Naive thymus-derived CD4-positive, alpha-beta T cell (primary cell): ENCODE measurements at regions not wholly inside any gene's neighbourhood (a gene's known extent, or its start where the extent isn't known, plus 50 kb on each side); places are given as distances from the start of the nearest gene placed in this dataset.

Experiments used
- ATAC-seq: fragments of 150-1000 bp; cut with Tn5 transposase; 2 replicates; pipeline ENCODE4 v1.10.0; 2021; ENCODE audit warnings: mild to moderate bottlenecking, moderate library complexity
- CTCF ChIA-PET: fragments of 350-600 bp; sonication (Branson Sonifier 250); formaldehyde crosslinking; loops from one replicate; lab custom pipeline; 2021; ENCODE audit warnings: antibody characterized with exemption; lab: Charles Lee
- POLR2A ChIA-PET: fragments of 350-600 bp; sonication (Branson Sonifier 250); formaldehyde crosslinking; loops from one replicate; lab custom pipeline; 2021; ENCODE audit warnings: antibody characterized with exemption, inconsistent platforms; lab: Charles Lee
- DNase-seq, 9 donors: peaks; one replicate each; pipeline versions ENCODE4 v3.0.0 to v3.0.0-alpha.2; 2020 to 2022; ENCODE audit warnings: mixed read lengths in 1 of 9
- H3K27ac ChIP-seq: one replicate; pipeline ENCODE4 v1.7.0; 2013; ENCODE audit warnings: mild to moderate bottlenecking, low read depth, low read length, moderate library complexity
- H3K27me3 ChIP-seq, 2 donors: one replicate each; pipeline ENCODE4 v1.7.0; 2013; ENCODE audit warnings: low read length in 2 of 2, mild to moderate bottlenecking in 2 of 2, moderate library complexity in 2 of 2; ENCODE audit not compliant: control insufficient read depth in 2 of 2, insufficient read depth in 2 of 2
- H3K36me3 ChIP-seq, 3 experiments: 1 replicate in 2 of 3; 2 replicates in 1 of 3; pipeline ENCODE4 v1.7.0; 2013; ENCODE audit warnings: low read length in 3 of 3, mild to moderate bottlenecking in 3 of 3, moderate library complexity in 1 of 3; ENCODE audit not compliant: insufficient read depth in 3 of 3, control insufficient read depth in 2 of 3
- H3K4me1 ChIP-seq, 2 donors: one replicate each; pipeline ENCODE4 v1.7.0; 2013; ENCODE audit warnings: low read length in 2 of 2, mild to moderate bottlenecking in 2 of 2, moderate library complexity in 1 of 2; ENCODE audit not compliant: control insufficient read depth in 2 of 2, insufficient read depth in 2 of 2
- H3K4me3 ChIP-seq: 2 replicates; pipeline ENCODE4 v1.7.0; 2013; ENCODE audit warnings: mild to moderate bottlenecking, low read length
- H3K9me3 ChIP-seq, 3 experiments: 1 replicate in 2 of 3; 2 replicates in 1 of 3; pipeline ENCODE4 v1.7.0; 2013; ENCODE audit warnings: low read length in 3 of 3; ENCODE audit not compliant: control insufficient read depth in 2 of 3
- H3K27ac Mint-ChIP-seq, 9 donors: one replicate each; pipeline ENCODE4 v1.8.0; 2020 to 2022; ENCODE audit warnings: mixed read lengths in 9 of 9, mild to moderate bottlenecking in 8 of 9, moderate library complexity in 5 of 9, inconsistent platforms in 2 of 9
- H3K27me3 Mint-ChIP-seq, 5 donors: one replicate each; pipeline ENCODE4 v1.8.0; 2021 to 2022; ENCODE audit warnings: mixed read lengths in 5 of 5, mild to moderate bottlenecking in 1 of 5
- H3K36me3 Mint-ChIP-seq, 5 donors: one replicate each; pipeline ENCODE4 v1.8.0; 2020 to 2022; ENCODE audit warnings: mixed read lengths in 5 of 5, mild to moderate bottlenecking in 3 of 5, inconsistent platforms in 1 of 5
- H3K4me1 Mint-ChIP-seq, 7 donors: one replicate each; pipeline ENCODE4 v1.8.0; 2020 to 2022; ENCODE audit warnings: mixed read lengths in 7 of 7, mild to moderate bottlenecking in 3 of 7, inconsistent platforms in 1 of 7
- H3K4me3 Mint-ChIP-seq, 10 donors: one replicate each; pipeline ENCODE4 v1.8.0; 2020 to 2022; ENCODE audit warnings: mild to moderate bottlenecking in 10 of 10, mixed read lengths in 10 of 10, moderate library complexity in 6 of 10, inconsistent platforms in 2 of 10
- H3K9me3 Mint-ChIP-seq, 11 donors: one replicate each; pipeline ENCODE4 v1.8.0; 2020 to 2022; ENCODE audit warnings: mixed read lengths in 11 of 11, mild to moderate bottlenecking in 4 of 11, inconsistent platforms in 1 of 11, moderate library complexity in 1 of 11
- intact Hi-C, 2 donors: fragments of 100-400 bp; cut with micrococcal nuclease; formaldehyde crosslinking; loops; one replicate each; pipeline ENCODE4 v1.15.1; 2023

DNA sequence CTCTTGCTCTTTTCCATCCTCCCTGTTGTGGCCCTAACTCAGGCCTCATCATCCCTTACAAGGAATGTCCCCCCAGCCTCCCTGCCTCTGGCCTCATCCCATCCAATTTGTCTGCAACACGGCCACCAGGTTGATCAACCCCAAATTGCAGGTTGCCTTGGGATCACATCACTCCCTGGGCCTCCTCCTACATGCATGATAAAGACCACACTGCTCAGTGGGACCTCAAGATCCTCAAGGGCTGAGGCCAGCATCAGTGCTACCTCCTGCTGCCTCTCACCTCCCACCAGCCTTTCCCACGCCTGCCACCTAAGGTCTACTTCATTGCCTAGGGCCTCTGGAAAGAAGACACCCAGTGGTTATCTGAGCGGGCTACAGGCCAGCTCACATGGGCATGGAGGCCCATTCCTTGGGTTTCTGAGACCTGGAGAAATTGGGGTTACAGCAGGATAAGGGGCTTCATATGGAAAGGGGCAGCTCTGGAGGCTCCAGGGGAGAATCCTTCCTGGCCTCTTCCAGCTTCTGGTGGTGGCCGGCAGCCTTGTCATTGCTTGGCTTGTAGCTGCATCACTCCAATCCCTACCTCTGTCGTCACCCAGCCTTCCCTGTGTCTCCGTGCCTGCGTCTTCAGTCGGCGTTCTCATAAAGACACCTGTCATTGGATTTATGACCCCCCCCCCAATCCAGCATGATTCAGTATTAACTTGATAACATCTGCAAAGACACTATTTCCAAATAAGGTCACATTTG, 60.5 kb downstream of the KLHDC7A start:
- Mint-ChIP-seq H3K36me3 (peaks cover 0 to 6% (median 0%) of the 10 kb centered on the region in 5 donors), H3K4me3 (no peak overlapping the region), H3K9me3 (peaks cover 0 to 12% (median 4%) of the 10 kb centered on the region in 11 donors), H3K4me1 (no peaks in the 10 kb centered on the region), H3K27ac (no peak overlapping the region), H3K27me3 (peaks cover 17 to 84% (median 49%) of the 10 kb centered on the region in 5 donors)
- ChIA-PET POLR2A (no interaction called here), CTCF (no interaction called here)
- no peak overlapping the region for H3K27ac ChIP-seq
- no peaks in the 10 kb centered on the region for H3K4me1 ChIP-seq
- ATAC-seq = no peak
- H3K36me3 ChIP-seq = no peaks in the 10 kb centered on the region
- intact Hi-C loops = no loop called here
- DNase-seq = no peak
- no peaks in the 10 kb centered on the region for H3K9me3 ChIP-seq
- H3K4me3 ChIP-seq = no peak overlapping the region
- H3K27me3 ChIP-seq = peaks cover 0 to 4% of the 10 kb centered on the region in 2 donors

GRCh38 chr1:18542351-18542750, 61.6 kb downstream of the KLHDC7A start:
- Mint-ChIP-seq H3K27me3 (peaks cover 20 to 84% (median 51%) of the 10 kb centered on the region in 5 donors), H3K9me3 (peaks cover 0 to 12% (median 4%) of the 10 kb centered on the region in 11 donors), H3K4me3 (no peak overlapping the region), H3K4me1 (no peaks in the 10 kb centered on the region), H3K27ac (no peak overlapping the region), H3K36me3 (peaks cover 0 to 6% (median 0%) of the 10 kb centered on the region in 5 donors)
- no peaks in the 10 kb centered on the region for H3K4me1 ChIP-seq
- DNase-seq (no peak), ATAC-seq (no peak)
- ChIA-PET POLR2A (no interaction called here), CTCF (no interaction called here)
- no peaks in the 10 kb centered on the region for H3K9me3 ChIP-seq
- H3K27me3 ChIP-seq = peaks cover 0 to 4% of the 10 kb centered on the region in 2 donors
- no peak overlapping the region for H3K4me3 ChIP-seq
- intact Hi-C loops = no loop called here
- H3K27ac ChIP-seq = no peak overlapping the region
- no peaks in the 10 kb centered on the region for H3K36me3 ChIP-seq

GRCh38 chr1:18546026-18546425, 65.3 kb downstream of the KLHDC7A start:
- ChIA-PET POLR2A (no interaction called here), CTCF (no interaction called here)
- Mint-ChIP-seq H3K27me3 (peaks cover 23 to 75% (median 48%) of the 10 kb centered on the region in 5 donors), H3K9me3 (peaks cover 0 to 12% (median 4%) of the 10 kb centered on the region in 11 donors), H3K36me3 (peaks cover 0 to 6% (median 0%) of the 10 kb centered on the region in 5 donors), H3K4me1 (no peaks in the 10 kb centered on the region), H3K4me3 (no peak overlapping the region), H3K27ac (no peak overlapping the region)
- Histone ChIP-seq H3K27me3 (peaks cover 0 to 4% of the 10 kb centered on the region in 2 donors), H3K27ac (no peak overlapping the region), H3K4me1 (no peaks in the 10 kb centered on the region), H3K36me3 (no peaks in the 10 kb centered on the region), H3K9me3 (no peaks in the 10 kb centered on the region), H3K4me3 (no peak overlapping the region)
- DNase-seq = no peak
- ATAC-seq = no peak
- intact Hi-C loops = no loop called here

DNA sequence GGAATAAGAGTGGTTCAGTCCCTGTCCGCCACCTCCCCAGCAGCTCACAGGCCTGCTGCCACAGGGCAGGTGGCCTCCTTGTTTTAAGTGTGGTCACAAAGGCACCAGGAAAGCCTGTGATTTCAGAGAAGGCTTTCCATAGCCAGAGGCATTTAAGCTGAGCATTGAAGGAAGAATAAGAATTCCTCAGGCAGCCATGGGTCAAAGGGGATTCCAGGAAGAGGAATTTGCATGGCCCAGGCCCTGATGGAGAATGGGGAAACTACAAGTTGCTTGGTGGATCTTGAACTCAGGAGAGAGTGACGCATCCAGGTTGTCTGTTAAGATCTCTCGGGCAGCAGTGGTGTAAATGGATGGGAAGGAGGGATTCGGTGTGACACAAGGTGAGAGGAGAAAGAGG, 66.7 kb downstream of the KLHDC7A start:
- Histone ChIP-seq H3K4me3 (no peak overlapping the region), H3K27me3 (no peaks in the 10 kb centered on the region), H3K4me1 (no peaks in the 10 kb centered on the region), H3K9me3 (no peaks in the 10 kb centered on the region), H3K27ac (no peak overlapping the region), H3K36me3 (no peaks in the 10 kb centered on the region)
- intact Hi-C loops = no loop called here
- Mint-ChIP-seq H3K4me1 (no peaks in the 10 kb centered on the region), H3K9me3 (peaks cover 0 to 8% (median 4%) of the 10 kb centered on the region in 11 donors), H3K27ac (no peak overlapping the region), H3K36me3 (peaks cover 0 to 6% (median 0%) of the 10 kb centered on the region in 5 donors), H3K4me3 (no peak overlapping the region), H3K27me3 (peaks cover 16 to 68% (median 47%) of the 10 kb centered on the region in 5 donors)
- CTCF ChIA-PET = no interaction called here
- POLR2A ChIA-PET = no interaction called here
- ATAC-seq = no peak
- DNase-seq = no peak

DNA sequence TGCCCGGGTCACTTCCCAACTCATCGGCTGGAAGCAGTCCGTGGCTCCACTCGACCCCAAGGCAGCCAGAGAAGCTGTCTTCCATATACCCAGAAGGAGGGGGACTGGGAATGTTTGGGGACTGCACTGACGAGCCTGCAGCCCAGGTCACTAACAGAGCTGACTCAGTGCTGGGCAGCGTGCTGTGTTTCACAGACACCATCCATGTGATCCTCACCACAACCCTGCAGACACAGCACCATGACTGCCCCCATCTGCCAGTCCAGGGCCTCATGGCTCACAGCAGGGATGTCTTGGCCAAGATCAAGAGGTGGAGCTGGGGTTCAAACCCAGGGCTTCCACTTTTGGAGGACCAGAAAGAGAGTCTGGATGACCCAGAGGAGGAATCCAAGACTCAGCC, 67.9 kb downstream of the KLHDC7A start:
- Mint-ChIP-seq H3K27ac (no peak overlapping the region), H3K4me1 (peaks cover 0 to 1% (median 0%) of the 10 kb centered on the region in 7 donors), H3K27me3 (peaks cover 6 to 60% (median 43%) of the 10 kb centered on the region in 5 donors), H3K36me3 (no peaks in the 10 kb centered on the region), H3K4me3 (no peak overlapping the region), H3K9me3 (peaks cover 0 to 4% (median 0%) of the 10 kb centered on the region in 11 donors)
- Histone ChIP-seq H3K27me3 (no peaks in the 10 kb centered on the region), H3K36me3 (no peaks in the 10 kb centered on the region), H3K4me1 (no peaks in the 10 kb centered on the region), H3K9me3 (no peaks in the 10 kb centered on the region), H3K4me3 (no peak overlapping the region), H3K27ac (no peak overlapping the region)
- ATAC-seq (no peak), DNase-seq (no peak)
- ChIA-PET POLR2A (no interaction called here), CTCF (no interaction called here)
- intact Hi-C loops = no loop called here

DNA sequence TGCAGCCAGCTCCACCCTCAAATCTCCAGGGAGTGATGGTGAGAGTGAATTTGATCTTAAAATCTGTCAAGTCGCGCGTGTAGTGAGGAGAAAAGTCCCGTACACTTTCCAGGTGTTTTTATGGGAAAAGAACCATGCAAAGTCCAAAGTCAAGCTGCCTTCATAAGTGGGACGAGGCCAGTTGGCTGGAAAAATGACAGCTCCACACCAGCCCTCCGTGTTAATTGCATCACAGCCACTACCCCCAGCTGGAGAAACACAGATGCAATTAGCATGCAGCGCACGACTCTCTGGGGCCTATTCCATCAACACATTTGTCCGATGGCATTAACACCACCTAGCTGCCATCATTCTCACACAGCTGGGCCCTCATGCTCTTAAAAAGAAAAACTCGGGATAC, 68.4 kb downstream of the KLHDC7A start:
- POLR2A ChIA-PET = no interaction called here
- Mint-ChIP-seq H3K4me1 (peaks cover 0 to 1% (median 0%) of the 10 kb centered on the region in 7 donors), H3K27ac (no peak overlapping the region), H3K36me3 (no peaks in the 10 kb centered on the region), H3K4me3 (no peak overlapping the region), H3K27me3 (peaks cover 6 to 59% (median 46%) of the 10 kb centered on the region in 5 donors), H3K9me3 (peaks cover 0 to 4% (median 0%) of the 10 kb centered on the region in 11 donors)
- Histone ChIP-seq H3K27me3 (no peaks in the 10 kb centered on the region), H3K27ac (no peak overlapping the region), H3K36me3 (no peaks in the 10 kb centered on the region), H3K9me3 (no peaks in the 10 kb centered on the region), H3K4me3 (no peak overlapping the region), H3K4me1 (no peaks in the 10 kb centered on the region)
- DNase-seq (no peak), ATAC-seq (no peak)
- intact Hi-C loops = no loop called here
- CTCF ChIA-PET = no interaction called here

GRCh38 chr1:18549906-18550305, 69.2 kb downstream of the KLHDC7A start:
- H3K36me3 ChIP-seq = no peaks in the 10 kb centered on the region
- intact Hi-C loops = no loop called here
- Mint-ChIP-seq H3K4me1 (peaks cover 0 to 1% (median 0%) of the 10 kb centered on the region in 7 donors), H3K27me3 (peaks cover 6 to 54% (median 51%) of the 10 kb centered on the region in 5 donors), H3K4me3 (no peak overlapping the region), H3K36me3 (no peaks in the 10 kb centered on the region), H3K27ac (no peak overlapping the region), H3K9me3 (peaks cover 0 to 4% (median 0%) of the 10 kb centered on the region in 11 donors)
- no peaks in the 10 kb centered on the region for H3K27me3 ChIP-seq
- CTCF ChIA-PET = no interaction called here
- no peak overlapping the region for H3K27ac ChIP-seq
- no peak overlapping the region for H3K4me3 ChIP-seq
- POLR2A ChIA-PET = no interaction called here
- H3K9me3 ChIP-seq = no peaks in the 10 kb centered on the region
- ATAC-seq (no peak), DNase-seq (no peak)
- no peaks in the 10 kb centered on the region for H3K4me1 ChIP-seq
